NCI-H1436 (cell line): ENCODE measurements at regions not wholly inside any gene's neighbourhood (a gene's known extent, or its start where the extent isn't known, plus 50 kb on each side); places are given as distances from the start of the nearest gene placed in this dataset.
"Not testable (repeated sequence)": the region's sequence is repeated elsewhere in the genome, so short reads cannot be mapped to it uniquely, and the experiment has no call there.

ENCODE experiments used
- DNase-seq: peaks from one replicate; lab custom pipeline; 2025; lab: John Stamatoyannopoulos, UW

DNA sequence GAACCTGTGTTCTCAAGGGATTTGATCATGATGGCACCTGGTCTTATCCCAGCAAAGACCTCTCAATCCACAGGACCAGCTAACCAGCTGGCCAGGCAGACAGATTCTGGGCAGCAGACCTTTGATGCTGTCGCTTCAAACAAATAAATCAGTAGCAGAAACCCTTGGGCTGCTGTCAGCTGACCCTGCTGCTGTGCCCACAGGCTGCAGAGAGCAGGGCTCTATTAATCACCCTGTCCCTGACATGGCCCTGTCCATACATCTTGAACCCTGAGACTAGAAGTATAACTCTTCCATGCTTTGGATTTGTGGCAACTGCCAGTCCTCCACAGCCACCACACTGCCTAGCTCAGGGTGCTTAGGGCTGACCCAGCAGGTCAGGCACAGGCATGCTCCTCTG, 244.1 kb upstream of the PODXL start:
- DNase-seq = no peak

DNA sequence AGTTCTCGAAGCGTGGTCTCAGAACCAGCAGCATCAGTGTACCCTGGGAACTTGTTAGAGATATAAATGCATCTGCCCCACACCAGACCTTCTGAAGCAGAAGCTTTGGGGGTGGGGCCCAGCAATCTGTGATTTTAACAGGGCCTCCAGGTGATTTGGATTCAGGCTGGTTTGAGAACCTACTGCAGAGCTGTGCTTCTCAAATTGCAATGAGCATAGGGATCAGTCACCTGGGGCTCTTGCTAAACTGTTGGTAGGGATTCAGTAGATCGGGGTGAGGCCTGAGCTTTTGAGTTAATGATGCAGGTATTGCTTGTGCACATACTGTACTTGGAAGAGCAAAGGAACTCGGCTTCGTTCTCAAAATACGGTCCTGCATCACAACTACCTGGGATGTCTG, 243.6 kb upstream of the PODXL start:
- DNase-seq = no peak

- no peak for DNase-seq
Observed at GRCh38 chr7:131797841-131798240, 241.4 kb upstream of the PODXL start.

DNA sequence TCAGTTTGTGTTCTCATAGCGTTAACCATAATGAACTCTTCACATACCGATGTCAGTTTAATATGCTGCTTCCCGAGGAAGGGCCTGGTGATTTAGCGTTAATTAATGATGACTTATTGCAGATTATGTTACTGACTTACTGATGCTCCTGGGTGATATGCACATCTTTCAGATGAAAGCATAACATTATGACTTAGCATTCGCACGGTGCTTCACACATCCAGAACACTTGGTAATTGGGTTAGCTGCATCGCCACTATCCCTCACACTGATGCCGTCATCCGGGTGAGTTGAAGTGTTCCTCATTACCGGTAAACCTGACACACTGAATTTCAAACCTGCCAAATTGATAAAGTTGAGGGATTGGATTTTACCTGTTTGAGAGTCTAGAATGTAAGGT, 239.0 kb upstream of the PODXL start:
- DNase-seq = no peak

GRCh38 chr7:131792311-131792710, 235.9 kb upstream of the PODXL start:
- DNase-seq = no peak

- DNase-seq = no peak
Observed at GRCh38 chr7:131787101-131787500, 230.7 kb upstream of the PODXL start.

DNA sequence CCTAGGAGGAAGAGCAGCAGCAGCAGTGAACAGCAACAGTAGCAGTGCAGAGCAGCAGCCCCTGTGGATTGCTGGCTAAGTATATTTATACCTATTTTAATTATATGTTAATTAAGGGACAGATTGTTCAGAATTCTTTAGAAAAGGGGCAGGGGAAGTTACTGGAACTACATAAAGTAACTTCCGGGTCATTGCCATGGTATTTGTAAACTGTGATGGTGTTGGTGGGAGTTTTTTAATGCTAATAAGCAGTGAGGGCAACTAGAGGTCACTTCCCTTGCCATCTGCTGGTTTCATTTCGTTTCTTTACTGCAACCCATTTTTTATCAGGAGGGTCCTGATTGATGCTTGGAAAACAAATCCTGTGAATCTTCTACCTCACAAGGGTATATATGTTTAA, 229.8 kb upstream of the PODXL start:
- no peak for DNase-seq

- DNase-seq = no peak
Observed at GRCh38 chr7:131778601-131779000, 222.2 kb upstream of the PODXL start.

DNA sequence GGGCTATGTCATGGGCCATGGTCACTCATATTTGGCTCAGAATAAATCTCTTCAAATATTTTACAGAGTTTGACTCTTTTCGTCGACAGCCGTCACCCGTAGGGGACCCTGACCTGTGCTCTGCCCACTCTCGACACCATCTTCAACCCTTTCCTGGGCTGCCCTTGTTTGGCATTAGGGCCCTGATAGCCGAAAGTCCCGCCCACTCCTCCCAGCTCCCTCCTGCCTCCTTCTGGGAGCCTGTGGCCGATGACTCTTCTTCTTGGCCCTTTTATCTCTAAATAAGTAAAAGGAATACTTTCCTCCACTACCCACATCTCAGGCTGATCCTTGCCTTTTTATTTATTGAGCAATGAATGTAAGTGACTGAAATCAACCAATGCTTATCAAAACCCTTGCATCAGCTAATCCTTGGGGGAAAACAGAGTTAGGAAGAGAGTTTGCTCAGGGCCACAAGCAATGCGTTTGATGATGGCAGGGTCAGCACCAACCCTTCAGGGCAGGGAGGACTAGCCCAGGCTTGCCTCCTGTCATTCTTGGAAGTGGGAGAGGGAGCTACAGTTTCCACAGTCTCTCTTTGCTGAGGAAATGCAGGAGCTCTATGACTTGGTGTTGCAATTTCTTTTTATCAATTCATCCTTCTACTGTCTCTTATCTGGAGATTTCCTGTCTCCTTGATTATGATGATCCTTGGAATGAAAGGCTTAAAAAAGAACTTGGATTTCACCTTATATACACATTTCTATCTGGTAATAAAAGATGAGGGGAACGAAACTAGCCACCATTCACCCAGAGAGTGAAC, 218.2 kb upstream of the PODXL start:
- DNase-seq = no peak

- no peak for DNase-seq
Observed at GRCh38 chr7:131773413-131773812, 217.0 kb upstream of the PODXL start.

DNA sequence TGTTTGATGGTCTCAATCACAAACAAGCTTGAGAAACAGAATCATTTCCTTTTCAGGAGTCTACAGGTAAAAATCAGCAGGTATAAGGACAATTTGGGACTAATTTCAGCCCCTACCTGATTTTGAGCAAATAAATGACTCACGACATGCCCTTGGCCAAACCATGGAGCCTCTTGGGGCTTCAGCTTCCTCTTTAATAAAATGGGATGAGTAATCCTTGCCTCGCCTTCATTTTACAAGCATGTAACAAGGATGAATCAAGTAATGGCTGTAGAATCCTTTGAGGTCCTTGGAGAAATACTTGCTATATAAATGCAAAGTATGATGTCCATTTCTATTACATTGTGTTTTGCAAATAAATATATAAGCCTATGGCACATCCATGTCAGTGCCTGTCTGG, 212.8 kb upstream of the PODXL start:
- DNase-seq = no peak

GRCh38 chr7:131767591-131767990, 211.2 kb upstream of the PODXL start:
- DNase-seq = no peak

DNA sequence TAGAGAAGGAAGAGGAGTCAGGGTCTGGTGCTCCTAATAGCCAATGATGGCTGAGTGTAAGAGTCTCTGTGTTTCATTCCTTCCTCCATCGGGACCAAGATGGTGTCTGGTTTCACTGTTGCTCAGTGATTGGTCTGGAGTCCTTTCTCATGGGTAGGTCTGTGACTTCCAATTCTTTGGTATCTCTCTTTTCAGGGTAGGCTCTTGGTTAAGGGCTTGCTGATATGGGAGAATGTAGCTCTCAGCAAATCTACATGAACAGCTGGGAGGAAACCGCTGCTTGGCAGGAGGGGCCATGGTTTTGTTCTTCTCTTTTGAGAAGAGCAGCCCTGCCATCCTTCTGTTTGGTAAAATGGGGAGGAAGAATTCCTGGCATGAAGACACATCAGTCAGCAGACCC, 209.1 kb upstream of the PODXL start:
- DNase-seq = no peak

DNA sequence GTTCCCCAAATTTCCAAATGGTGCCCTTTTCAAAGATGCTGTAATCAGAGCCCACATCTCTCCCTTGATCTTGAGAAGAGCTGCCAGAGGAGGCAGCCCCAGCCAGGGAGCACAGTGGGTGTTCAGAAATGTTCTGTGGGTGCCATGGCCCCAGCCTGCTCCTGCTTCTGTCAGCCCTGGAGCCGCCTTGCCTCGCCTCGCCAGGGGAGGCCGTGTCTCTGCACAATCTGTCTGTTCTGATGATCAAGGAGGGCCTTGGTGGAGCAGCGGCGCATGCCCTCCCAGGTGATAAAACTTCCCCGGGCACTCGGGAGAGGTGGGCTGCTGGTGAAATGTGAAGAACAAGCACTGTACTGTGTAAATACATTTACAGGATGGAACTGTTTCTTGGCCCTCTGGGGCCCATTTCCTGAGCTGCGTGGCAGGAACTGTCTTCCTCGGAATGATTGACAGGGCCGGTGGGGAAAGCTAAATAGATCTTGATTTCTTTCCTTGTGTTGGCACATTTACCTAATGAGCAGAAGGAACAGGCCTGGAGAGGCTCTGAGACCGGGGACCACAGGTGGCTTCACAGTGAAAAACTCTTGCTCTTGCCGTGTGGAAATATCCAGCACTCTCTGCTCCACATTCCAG, 207.8 kb upstream of the PODXL start:
- no peak for DNase-seq

- no peak for DNase-seq
Observed at GRCh38 chr7:131762753-131763152, 206.3 kb upstream of the PODXL start.

- not testable (repeated sequence) for DNase-seq
Observed at GRCh38 chr7:131755801-131756200, 199.4 kb upstream of the PODXL start.

DNA sequence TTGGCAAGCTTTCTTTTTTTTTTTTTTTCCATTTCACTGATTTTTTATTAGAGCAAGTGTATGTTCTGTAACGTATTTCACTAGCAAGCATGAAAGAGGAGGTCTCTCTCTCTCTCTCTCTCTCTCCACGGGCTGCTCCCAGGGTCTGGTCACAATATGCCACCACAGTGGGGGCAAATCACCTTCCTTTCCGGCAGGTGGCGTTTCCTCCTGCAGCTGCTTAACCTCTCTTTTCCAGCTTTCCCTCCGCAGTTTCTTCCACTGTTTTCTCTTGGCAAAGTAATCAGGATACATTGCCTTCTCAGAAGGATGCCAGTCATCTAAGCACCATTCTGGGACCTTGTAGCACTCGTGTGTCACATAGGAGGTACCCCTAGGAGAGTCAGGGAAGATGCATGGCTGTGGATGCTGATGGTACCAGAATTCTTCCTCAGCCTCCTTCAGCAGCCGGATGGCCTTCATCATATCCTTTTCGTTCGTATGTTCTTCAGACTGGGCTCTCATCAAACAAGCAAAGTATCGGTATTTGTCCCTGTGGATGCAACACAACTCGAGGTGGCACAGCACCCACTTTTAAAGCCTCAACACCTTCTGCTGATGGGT, 197.3 kb upstream of the PODXL start:
- no peak for DNase-seq

GRCh38 chr7:131747658-131748232, 191.3 kb upstream of the PODXL start:
- no peak for DNase-seq

- no peak for DNase-seq
Observed at GRCh38 chr7:131745390-131746248, 189.2 kb upstream of the PODXL start.

GRCh38 chr7:131741446-131741845, 185.0 kb upstream of the PODXL start:
- no peak for DNase-seq

GRCh38 chr7:131737746-131738465, 181.5 kb upstream of the PODXL start:
- no peak for DNase-seq
